Stomach (tissue), 4 donors: ENCODE measurements at regions not wholly inside any gene's neighbourhood (a gene's known extent, or its start where the extent isn't known, plus 50 kb on each side); places are given as distances from the start of the nearest gene placed in this dataset.

Experiments
- POLR2A ChIP-seq, 4 donors: fragments of 450-650 bp; IDR thresholded peaks; one replicate each; pipeline ENCODE4 v1.6.1; 2016; ENCODE audit warnings: antibody characterized with exemption in 4 of 4, control low read depth in 2 of 4, mild to moderate bottlenecking in 1 of 4, moderate library complexity in 1 of 4
- TF ChIP-seq, protein P1 (sequence below), 7 experiments: fragments of 450-650 bp in 4 of 7; fragments of 200-600 bp in 3 of 7; sonication (generic) in 3 of 7; IDR thresholded peaks; one replicate each; pipeline ENCODE4 v1.5.1; 2016 to 2019; ENCODE audit warnings: antibody characterized with exemption in 7 of 7, control low read depth in 2 of 7, mild to moderate bottlenecking in 1 of 7

- no peak for TF ChIP-seq POLR2A (IDR thresholded peaks at IDR 0.05)
- TF ChIP-seq, protein P1, sequence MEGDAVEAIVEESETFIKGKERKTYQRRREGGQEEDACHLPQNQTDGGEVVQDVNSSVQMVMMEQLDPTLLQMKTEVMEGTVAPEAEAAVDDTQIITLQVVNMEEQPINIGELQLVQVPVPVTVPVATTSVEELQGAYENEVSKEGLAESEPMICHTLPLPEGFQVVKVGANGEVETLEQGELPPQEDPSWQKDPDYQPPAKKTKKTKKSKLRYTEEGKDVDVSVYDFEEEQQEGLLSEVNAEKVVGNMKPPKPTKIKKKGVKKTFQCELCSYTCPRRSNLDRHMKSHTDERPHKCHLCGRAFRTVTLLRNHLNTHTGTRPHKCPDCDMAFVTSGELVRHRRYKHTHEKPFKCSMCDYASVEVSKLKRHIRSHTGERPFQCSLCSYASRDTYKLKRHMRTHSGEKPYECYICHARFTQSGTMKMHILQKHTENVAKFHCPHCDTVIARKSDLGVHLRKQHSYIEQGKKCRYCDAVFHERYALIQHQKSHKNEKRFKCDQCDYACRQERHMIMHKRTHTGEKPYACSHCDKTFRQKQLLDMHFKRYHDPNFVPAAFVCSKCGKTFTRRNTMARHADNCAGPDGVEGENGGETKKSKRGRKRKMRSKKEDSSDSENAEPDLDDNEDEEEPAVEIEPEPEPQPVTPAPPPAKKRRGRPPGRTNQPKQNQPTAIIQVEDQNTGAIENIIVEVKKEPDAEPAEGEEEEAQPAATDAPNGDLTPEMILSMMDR (IDR thresholded peaks at IDR 0.05) = no peak
Measured at GRCh38 chr3:82520846-82521245, 759.4 kb upstream of the GBE1 start.
